Neutrophil (primary cell): ENCODE measurements at regions not wholly inside any gene's neighbourhood (a gene's known extent, or its start where the extent isn't known, plus 50 kb on each side); places are given as distances from the start of the nearest gene placed in this dataset.

ENCODE experiments used
- H3K27ac ChIP-seq: fragments of 200-600 bp; sonication (generic); 2 replicates; pipeline ENCODE4 v1.5.1; 2016; ENCODE audit warnings: mild to moderate bottlenecking, moderate library complexity
- H3K27me3 ChIP-seq: fragments of 200-600 bp; sonication (generic); 2 replicates; pipeline ENCODE4 v1.6.0; 2016; ENCODE audit warnings: mild to moderate bottlenecking
- H3K36me3 ChIP-seq: fragments of 200-600 bp; sonication (generic); 2 replicates; pipeline ENCODE4 v1.5.1; 2017
- H3K4me1 ChIP-seq, 2 experiments: fragments of 200-600 bp in 1 of 2; sonication (generic) in 1 of 2; 1 replicate in 1 of 2; 2 replicates in 1 of 2; pipeline versions ENCODE4 v1.5.1 to v1.6.1; 2013 to 2016; ENCODE audit warnings: low read depth in 1 of 2, low read length in 1 of 2, mild to moderate bottlenecking in 1 of 2, moderate library complexity in 1 of 2; ENCODE audit not compliant: control insufficient read depth in 1 of 2, insufficient read depth in 1 of 2
- H3K4me3 ChIP-seq, 2 experiments: fragments of 200-600 bp in 1 of 2; sonication (generic) in 1 of 2; 1 replicate in 1 of 2; 2 replicates in 1 of 2; pipeline ENCODE4 v1.5.1; 2013 to 2016; ENCODE audit warnings: low read depth in 1 of 2, low read length in 1 of 2, mild to moderate bottlenecking in 1 of 2, moderate library complexity in 1 of 2
- H3K9me3 ChIP-seq: fragments of 200-600 bp; sonication (generic); 2 replicates; pipeline ENCODE4 v1.5.1; 2016
- TF ChIP-seq, protein P1 (sequence below): fragments of 200-600 bp; sonication (generic); IDR thresholded peaks from 2 replicates; pipeline ENCODE4 v1.5.1; 2016; ENCODE audit warnings: antibody characterized with exemption

GRCh38 chr2:58634653-58635370, 393.7 kb upstream of the FANCL start:
- TF ChIP-seq, protein P1, sequence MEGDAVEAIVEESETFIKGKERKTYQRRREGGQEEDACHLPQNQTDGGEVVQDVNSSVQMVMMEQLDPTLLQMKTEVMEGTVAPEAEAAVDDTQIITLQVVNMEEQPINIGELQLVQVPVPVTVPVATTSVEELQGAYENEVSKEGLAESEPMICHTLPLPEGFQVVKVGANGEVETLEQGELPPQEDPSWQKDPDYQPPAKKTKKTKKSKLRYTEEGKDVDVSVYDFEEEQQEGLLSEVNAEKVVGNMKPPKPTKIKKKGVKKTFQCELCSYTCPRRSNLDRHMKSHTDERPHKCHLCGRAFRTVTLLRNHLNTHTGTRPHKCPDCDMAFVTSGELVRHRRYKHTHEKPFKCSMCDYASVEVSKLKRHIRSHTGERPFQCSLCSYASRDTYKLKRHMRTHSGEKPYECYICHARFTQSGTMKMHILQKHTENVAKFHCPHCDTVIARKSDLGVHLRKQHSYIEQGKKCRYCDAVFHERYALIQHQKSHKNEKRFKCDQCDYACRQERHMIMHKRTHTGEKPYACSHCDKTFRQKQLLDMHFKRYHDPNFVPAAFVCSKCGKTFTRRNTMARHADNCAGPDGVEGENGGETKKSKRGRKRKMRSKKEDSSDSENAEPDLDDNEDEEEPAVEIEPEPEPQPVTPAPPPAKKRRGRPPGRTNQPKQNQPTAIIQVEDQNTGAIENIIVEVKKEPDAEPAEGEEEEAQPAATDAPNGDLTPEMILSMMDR, result no peak
- Histone ChIP-seq H3K27me3 (no peaks in the 10 kb centered on the region), H3K4me1 (no peaks in the 10 kb centered on the region), H3K27ac (no peak overlapping the region), H3K9me3 (no peaks in the 10 kb centered on the region), H3K36me3 (no peaks in the 10 kb centered on the region), H3K4me3 (no peak overlapping the region)

- H3K9me3 ChIP-seq, result no peaks in the 10 kb centered on the region
- no peaks in the 10 kb centered on the region for H3K27me3 ChIP-seq
- H3K27ac ChIP-seq, result no peak overlapping the region
- H3K4me1 ChIP-seq, result no peaks in the 10 kb centered on the region
- H3K36me3 ChIP-seq, result no peaks in the 10 kb centered on the region
- H3K4me3 ChIP-seq, result no peak overlapping the region
- TF ChIP-seq, protein P1, result no peak
Measured at GRCh38 chr2:58633613-58634365, 392.7 kb upstream of the FANCL start.

GRCh38 chr2:58631986-58632385, 390.9 kb upstream of the FANCL start:
- Histone ChIP-seq H3K27ac (no peak overlapping the region), H3K36me3 (no peaks in the 10 kb centered on the region), H3K27me3 (no peaks in the 10 kb centered on the region), H3K4me1 (no peaks in the 10 kb centered on the region), H3K9me3 (no peaks in the 10 kb centered on the region), H3K4me3 (no peak overlapping the region)
- TF ChIP-seq, protein P1, result no peak

DNA sequence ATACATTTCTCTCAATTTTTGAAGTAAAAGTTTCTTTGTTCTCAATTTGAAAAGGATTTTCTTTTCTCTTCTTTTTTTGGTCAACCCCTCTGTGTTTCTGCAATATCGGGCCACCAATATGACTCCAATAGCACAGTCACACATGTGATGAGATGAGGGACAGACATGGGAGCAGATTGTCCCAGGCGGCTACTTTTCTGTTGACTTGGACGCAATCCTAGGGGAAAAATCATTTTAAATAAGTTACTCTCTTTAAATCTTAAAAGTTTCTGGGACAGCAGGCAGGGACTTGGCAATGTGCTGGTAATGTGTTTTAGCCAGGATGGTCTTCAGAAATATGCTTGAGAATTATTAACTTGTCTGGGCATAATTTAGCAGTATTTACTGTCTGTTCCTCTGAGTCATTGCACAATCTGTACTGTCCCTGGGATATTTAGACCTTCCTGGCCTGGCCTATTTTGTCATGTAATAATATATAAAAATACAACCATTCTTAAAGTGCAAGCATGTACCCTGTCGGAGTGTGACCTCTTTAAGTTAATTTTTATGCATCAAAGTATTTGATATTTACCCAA, 388.5 kb upstream of the FANCL start:
- Histone ChIP-seq H3K27me3 (no peaks in the 10 kb centered on the region), H3K4me1 (no peaks in the 10 kb centered on the region), H3K4me3 (no peak overlapping the region), H3K27ac (no peak overlapping the region), H3K9me3 (no peaks in the 10 kb centered on the region), H3K36me3 (no peaks in the 10 kb centered on the region)
- TF ChIP-seq, protein P1, result no peak

GRCh38 chr2:58620896-58621295, 379.8 kb upstream of the FANCL start:
- Histone ChIP-seq H3K36me3 (no peaks in the 10 kb centered on the region), H3K9me3 (no peaks in the 10 kb centered on the region), H3K4me3 (no peak overlapping the region), H3K27me3 (no peaks in the 10 kb centered on the region), H3K27ac (no peak overlapping the region), H3K4me1 (no peaks in the 10 kb centered on the region)
- TF ChIP-seq, protein P1, result no peak
